HG03575 (cell line): ENCODE measurements at regions not wholly inside any gene's neighbourhood (a gene's known extent, or its start where the extent isn't known, plus 50 kb on each side); places are given as distances from the start of the nearest gene placed in this dataset.

Experiments
- ATAC-seq: cut with Tn5 transposase; IDR thresholded peaks from one replicate; pipeline ENCODE4 v1.9.1; 2021; ENCODE audit not compliant: unreplicated experiment, insufficient number of reproducible peaks, low FRiP score; ENCODE audit errors: extremely low read depth

DNA sequence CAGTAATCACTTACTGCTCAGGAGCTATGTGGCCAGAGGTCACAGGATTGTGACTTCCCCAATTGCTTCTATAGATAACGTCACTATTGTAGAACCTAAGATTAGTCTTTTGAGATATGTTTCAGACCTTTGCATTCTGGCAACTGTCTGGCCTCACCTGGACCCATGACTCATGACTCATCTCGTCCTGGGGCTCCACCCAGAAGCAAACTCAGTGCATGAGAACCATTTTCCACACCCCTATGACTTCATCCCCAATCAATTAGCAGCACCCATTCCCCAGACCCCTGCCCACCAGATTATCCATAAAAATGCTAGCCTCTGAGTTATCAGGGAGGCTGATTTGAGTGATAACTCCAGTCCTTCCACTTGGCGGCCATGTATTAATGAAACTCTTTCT, 186.9 kb downstream of the EMP1 start:
- ATAC-seq: no peak

DNA sequence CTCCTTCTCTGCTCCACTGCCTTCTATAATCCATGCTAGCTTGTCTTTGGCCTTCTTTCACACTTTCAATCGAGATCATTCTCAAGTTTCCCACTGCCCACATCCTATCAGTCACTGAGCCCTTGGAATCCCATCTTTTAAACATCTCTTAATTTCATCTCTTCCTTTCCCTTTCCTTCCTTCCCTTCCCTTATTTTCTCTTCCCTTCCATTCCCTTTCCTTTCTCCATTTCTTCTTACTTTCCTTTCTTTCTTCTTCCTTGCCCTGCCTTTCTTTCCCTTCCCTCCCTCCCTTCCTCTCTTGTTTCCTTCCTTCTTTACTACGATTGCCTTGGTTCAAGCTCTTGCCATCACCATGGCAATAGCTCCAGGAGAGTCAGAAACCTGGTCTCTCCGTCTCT, 183.8 kb downstream of the EMP1 start:
- ATAC-seq: no peak

DNA sequence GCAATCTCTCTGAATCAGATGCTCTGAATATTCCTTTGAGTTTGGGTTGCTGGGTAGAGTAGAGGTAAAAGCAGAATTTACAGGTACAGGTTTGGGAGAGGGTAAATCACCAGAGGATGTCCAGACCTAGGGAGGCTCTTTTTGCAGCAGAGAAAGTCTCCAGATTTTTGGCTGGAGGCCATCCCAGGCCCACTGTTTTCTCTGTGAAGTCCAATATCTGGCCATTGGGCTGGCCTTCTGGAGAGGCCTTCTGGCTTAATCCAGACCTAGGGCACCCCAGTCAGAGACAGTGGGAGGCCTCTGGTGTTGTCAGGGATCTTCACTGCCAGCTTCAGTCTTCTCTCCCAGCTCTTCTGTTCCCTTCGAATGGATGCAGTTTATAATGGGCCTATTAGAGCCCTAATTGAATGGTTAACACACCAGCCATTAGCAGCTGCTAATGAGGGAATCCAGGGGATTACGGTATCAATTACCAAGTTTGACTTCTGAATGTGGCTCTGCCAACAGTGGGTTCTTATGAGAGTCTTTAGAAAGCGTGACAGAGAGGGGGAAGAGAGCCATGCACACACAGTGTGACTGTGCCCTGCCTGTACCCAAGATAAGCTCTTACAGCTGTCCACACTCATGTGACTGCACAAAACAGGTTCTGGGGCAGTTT, 183.1 kb downstream of the EMP1 start:
- no peak for ATAC-seq

DNA sequence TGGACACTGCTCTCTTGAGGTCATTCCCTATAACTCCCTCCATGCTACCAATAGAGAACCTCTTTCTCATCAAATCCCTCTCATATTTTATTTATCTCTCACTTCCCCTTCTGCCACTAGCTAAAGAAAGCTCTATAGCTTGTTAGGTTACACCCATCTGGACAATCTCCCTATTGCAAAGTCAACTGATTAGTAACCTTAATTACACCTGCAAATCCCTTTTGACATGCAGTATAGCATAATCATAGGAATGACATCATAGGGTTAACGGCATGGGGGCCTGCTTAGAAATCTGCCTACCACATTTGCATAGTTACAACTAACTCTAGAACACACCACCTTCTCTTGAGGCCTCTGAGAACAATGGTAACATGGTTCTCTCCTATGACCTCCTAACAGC, 181.2 kb downstream of the EMP1 start:
- ATAC-seq: no peak

DNA sequence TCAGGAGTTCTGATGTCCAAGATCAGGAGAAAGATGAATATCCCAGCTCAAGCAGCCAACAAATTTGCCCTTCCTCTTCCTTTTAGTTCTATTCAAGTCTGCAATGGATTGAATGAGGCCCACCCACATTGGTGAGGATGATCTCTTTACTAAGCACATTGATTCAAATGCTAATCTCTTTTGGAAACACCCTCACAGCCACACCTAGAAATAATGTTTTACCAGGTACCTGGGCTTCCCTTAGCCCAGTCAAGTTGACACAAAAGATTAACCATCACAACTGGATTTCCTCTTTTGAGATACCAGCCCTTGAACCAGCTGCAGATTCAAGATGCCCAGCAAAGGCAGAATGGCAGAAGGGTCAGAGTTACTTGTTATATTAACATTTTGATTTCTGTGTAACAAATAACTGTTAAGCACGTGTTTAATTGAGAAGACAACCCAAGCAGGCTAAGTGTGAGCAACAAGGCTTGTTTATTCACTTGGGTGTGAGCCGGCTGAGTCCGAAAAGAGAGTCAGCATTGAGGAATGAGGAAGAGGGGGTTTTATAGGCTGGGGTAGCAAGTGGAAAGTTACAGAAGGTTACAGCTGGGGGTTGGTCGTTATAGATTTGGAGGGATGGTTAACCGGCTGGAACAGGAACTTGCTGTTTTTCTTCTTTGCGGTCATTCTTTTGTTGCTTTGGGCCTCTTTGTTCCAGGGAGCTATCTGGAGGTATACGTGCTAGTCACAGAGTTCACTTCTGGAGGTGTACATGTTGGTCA, 180.3 kb downstream of the EMP1 start:
- no peak for ATAC-seq

DNA sequence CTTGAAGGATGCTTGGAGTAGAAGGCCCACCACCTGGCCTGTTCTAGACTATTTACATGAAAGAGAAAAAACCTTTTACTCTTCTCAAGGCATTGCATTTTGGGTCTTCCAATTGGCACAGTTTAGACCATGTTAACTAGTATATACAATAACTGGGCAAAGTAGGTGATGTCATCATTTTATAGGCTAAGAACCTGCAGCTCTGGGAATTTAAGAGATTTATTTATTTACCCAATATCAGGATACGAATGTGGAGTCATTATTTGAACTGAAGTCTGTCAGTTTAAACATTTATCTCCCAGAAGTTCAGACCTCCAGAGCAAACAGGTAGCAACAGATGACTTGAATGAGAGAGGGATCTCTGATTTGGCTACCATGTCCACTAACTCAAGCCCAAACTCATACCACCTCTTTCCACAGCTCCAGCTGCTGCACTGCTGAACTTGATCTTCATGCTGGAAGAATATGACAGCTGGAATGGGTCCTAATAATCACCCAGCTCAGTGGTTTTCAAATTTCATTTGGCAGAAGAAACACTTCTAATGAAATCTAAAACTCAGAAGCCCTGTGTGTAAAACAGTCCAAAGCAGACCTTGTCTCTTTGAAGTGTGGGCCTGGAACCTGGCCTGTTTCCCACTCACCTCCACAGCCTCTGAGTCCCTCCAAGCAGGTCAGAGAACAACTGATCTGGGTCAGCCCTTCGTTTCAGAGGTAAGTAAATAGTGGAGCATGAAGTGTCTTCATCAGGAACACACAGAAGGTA, 179.2 kb downstream of the EMP1 start:
- no peak for ATAC-seq

DNA sequence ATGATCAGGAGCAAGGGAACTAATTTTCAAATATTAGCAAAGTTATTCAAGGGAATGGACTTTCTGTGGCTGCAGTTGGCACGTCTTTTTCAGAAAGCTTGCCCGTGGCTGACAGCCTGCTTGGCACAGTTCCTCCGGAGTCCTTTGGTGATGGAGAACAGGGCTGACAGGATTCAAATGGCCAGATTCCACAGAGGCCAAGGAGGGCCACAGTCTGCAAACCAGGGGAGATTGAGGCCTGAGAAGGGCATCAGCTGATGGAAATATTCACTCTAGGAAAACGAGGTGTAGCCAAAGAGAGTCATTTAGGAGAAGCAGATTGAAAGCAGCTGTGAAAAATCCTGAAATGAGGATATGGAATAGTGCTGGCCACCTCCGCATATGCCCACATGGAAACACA, 178.3 kb downstream of the EMP1 start:
- no peak for ATAC-seq

DNA sequence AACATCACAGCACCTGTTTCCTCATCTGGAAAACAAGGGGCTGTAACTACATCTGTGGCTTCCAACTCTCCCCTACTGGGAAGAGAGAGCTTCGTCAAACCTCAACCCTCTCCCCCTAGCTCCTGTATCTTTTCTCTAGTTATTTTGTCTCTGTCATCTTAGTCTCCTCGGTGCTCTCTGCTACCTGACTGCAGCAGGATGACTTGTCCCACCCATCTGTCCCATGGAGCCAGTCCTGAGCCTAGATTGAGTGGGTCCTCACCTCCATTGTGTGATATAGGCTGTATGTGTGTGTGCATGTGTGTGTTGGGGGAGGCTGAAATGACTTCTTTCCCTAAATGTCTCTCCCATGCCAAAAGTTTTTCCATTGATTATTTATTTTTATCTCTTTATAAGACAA, 177.3 kb downstream of the EMP1 start:
- ATAC-seq: no peak

DNA sequence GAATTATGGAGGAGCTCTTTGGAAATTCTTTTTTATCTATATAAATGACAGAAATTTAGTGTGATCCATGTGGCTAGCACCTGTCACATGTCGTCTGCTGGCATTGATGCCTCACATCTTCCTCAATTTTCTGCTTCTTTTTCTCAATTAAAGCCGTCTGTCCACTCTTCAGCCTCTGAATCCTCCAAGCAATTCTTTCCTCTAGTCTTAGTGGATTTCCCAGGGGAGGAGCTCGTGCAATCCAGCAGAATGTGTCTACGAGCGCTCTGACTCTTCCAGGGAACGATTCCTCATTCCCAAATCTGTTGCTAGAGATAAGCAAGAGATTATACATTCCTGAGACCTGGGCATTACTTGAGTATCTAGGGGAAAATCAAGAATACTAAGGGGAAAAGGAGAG, 176.6 kb downstream of the EMP1 start:
- ATAC-seq: no peak

DNA sequence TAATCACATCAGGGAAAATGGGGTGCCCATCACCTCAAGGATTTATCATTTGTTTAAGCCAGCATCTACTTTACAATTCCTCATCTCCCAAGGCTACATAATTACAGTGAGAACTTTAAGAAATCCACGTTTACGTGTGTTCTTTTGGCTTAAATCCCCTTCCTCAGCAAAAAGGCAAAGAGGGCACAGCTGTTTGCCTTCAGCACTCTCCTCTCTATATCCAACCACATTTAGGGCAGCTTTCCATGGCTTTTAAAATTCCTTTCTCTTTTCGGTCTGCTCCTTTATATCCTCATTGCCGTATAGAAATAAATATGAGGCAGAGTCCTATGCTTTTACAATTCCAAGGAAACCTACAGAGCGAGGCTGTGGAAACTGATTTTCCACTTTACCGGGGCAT, 175.9 kb downstream of the EMP1 start:
- ATAC-seq: no peak

DNA sequence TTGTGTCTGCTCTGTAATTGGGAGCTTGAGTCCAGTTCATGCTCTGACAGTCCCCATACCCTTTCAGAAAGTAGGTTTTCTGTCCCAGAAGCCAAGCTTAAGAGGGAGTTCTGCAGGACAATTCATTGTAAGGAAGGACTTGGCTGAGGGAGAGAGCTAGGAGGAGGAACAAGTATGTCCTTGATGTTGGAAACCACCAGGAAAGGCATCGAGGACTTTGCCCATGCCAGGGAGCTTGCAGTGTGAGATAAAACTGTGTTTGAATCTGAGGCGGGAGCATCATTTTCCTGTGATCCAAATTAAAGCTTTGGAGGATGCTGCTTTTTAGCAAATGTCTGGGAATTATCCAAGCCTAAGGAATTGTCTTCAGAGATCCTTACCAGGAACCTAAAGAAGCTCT, 175.3 kb downstream of the EMP1 start:
- ATAC-seq: no peak

DNA sequence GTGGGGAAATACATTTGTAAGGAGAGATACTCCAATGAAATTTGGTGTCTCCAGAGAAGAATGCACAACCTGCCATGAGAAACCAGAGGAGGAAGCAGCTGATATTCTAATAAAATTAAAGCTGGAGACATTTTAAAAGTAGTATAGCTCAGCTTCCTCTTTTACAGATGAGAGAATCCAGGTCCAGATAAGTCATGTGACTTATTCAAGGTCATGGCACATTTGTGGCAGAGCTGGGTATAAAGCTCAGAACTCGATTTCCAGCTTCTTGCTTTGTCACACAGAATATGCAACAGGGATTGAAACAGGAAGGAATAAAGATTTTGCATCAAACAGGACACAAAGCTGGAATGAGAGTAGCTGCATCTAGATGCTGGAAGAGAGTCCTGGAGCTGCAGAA, 174.8 kb downstream of the EMP1 start:
- no peak for ATAC-seq

DNA sequence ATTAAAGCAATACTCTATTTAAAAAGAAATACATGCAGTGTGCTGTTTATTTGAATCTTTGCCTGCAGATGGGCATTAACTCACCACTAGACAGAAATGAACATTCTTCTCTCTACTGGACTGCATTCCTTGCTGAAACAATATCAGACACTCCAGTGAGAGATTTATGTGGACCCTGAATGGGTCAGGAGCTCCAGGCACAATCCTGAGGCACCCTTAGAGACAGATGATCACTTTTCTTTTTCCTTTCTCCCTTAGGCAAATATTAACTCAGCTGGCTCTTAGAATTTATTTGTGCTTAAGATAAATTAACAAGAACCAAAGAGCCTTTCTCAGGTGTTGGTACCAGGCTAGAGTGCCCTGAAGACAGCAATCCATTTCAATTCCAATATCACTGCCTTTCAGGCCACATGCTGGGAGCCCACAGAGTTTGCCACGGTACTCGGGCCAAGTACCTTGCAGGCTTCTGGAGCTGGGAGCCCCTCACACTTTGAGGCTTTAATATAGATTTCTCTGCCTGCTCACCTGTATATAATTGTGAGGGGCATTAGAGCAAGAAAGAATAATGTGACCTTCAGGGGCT, 173.0 kb downstream of the EMP1 start:
- no peak for ATAC-seq

DNA sequence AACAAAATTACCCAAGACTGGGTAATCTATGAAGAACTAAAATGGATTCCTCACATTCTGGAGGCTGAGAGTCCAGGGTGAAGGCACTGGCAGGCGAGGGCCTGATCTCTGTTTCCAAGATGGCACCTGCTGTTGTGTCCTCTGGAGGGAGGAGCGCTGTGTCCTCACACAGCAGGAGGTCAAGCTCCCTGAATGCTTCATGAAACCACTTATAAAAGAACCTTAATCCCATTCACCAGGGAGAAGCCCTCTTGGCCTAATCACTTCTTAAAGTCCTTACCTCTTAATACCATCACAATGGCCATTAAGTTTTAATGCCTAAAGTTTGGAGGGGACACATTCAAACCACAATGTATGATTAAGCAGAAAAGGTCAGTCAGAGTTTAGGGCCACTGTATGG, 172.4 kb downstream of the EMP1 start:
- no peak for ATAC-seq

DNA sequence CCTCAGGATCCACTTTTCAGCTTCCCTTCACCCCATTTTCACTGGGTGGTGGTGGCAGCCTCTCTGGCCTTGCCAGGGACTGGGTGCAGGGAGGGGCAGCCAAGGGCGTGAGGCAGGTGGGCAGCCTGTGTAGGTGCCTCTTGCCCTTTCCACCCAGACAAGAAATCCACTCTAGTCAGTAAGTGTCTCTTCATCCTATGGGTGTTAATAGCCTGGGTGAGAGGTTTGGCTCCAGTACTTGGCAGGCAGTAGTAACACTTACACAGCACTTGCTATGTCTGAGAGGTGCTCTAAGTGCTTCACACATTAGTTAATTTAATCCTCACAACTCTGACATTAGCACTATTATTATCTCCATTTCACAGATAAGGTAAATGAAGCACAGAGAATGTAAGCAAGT, 171.9 kb downstream of the EMP1 start:
- ATAC-seq: no peak

DNA sequence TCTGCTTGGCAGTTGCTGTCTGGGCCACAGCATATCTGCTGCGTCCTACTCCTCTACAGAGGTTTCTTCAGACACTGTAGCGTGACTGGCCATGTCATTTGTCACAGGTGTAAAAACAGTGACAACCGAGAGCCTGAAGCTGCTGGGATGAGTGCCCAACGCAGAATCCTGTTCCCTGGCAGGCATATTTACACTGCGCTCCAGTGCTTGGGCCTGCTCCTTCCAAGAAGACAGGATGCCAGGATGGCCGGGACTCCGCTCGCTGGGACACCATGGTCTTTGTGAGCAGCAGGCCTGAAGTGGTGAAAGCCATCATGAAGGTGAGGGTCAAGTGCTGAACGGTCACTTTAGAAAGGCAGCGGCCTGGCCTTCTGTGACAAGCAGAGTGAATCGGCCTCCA, 171.4 kb downstream of the EMP1 start:
- ATAC-seq: no peak

DNA sequence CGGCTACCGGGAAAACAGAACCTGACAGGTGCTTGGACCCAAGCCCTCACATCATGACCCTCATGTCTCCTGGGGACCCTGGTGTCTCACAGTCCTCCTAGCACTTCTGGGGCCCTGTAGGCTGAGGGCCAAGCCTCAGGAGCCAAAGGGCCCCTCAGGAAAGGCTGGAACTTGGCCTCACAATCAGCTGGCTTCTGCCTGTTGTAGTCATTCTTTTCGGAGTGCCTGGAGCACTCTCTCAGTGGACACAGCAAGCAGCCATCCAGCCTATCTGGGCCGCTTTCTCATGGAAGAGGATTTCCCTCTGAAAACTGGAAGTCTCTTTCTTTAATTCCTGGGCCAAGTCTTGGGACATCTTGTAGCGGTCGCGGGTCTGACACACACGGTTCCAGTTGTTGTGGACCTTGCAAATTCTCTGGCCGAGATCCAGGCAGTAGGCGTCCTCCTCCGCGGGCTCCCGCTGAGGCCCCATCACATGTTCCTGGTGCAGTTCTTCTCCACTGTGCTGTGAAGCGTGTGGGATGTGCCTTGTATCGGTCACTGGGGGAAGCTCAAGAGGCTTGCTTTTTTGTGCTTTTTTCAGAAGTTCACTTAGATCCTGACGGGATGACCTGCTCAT, 169.3 kb downstream of the EMP1 start:
- no peak for ATAC-seq

DNA sequence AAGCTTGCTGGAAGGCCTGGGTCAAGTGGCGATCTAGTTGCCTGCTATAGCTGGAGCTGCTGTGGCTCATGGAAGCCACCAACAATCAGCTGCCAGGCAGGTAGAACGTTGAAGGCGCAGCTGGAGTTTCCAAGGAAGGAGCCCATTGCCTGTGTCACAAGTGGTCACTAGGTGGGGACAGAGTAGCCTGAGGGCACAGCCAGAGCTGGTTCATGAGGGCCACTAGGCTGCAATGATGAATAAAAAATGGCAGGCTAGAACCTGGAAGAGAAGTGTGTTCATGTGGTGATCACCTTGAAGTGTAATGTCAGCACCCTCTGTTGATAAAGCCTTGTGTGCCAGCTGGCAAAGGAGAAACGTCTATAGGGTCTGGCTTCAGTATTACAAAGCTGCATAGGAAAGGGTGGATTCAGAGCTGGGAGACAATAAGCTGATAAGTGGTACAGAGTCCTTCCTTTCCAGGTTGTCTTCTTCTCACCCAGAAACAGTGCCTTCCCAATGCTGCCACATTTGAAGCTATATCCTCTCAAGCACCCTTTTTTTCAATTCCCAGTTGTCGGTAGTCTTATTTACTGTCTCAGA, 165.8 kb downstream of the EMP1 start:
- ATAC-seq: no peak

DNA sequence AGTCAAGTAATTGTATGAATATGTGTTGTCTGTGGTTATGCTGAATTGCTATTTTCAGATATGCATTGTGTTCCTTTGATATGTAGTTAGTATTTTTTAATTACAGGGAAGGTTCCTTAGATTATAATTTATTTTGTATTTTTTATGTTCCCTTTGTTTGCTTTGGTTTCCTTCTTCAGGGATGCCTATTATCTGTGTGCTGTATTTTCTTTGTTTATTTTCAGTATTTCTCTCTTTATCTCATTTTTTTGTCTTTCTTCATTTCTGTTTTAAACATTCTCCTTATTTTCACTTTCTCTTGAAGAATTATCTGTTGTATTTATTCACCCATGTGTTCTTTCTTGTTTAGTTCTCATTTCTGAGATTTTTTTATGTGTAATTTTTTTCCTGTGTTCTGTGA, 163.1 kb downstream of the EMP1 start:
- ATAC-seq: no peak
